T-helper 9 cell (primary cell): ENCODE measurements at regions not wholly inside any gene's neighbourhood (a gene's known extent, or its start where the extent isn't known, plus 50 kb on each side); places are given as distances from the start of the nearest gene placed in this dataset.
"Not testable (repeated sequence)": the region's sequence is repeated elsewhere in the genome, so short reads cannot be mapped to it uniquely, and the experiment has no call there.

Source experiments
- DNase-seq: peaks from one replicate; pipeline ENCODE4 v3.0.0-alpha.2; 2020

DNA sequence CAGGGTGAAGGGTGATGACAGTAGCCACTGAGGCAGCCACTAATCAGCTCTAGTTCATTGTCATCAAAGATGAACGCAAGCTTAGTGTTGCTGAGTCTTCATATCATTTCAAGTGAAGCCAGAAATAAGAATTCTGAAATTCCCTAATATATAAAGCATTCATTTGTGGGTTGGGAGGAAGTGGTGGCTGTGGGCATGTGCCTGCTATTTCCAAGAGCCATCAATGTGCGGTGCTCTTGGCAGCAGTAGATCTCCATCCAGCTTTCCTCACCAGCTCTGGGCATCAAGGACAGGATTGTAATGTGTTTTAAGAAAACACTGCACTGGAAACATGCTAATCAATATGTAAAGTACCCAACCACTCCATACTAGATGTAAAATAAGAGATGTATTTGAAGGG, 202.5 kb upstream of the AHR start:
- no peak for DNase-seq

DNA sequence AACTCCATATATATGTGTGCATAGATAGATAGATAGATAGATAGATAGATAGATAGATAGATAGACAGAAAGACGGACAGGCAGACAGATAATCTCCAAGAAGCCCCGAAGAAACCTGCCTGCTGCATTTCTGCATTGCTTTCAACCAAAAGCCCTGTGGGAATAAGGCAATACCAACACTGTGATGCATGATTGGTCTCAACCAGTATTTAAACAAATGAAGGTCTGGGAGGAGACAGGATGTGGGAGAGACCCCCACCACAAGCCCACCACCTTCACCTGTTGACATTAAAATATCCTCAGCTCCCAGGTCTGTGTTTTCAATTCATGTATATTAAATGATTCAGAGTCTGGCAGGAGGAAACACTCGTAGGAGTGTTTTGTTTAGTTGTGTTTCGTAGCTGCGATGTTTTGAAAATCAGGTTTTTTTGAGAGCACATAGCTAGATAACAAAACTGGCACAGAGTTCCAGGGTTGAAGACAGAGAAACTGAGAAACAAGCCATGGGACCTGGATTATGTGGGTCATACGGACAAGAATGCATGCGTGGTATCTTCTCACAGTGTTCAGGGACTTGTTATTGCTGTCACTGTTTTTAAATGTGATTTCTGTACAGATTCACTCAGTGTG, 200.7 kb upstream of the AHR start:
- no peak for DNase-seq

DNA sequence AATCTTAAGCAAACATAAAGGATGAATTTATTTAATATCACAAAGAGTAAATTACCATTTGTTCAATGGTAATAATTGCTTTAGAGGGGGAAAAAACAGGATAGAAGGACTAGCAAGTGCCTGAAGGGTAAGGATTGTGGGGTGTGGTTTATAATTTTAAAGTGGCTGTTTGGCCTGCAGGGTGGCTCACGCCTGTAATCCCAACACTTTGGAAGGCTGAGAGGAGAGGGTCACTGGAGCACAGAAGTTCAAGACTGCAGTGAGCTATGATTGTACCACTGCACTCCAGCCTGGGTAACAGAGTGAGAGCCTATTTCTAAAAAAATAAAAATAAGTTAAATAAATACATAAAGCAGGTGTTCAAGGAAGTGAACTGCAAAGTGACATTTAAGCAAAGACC, 199.9 kb upstream of the AHR start:
- no peak for DNase-seq

DNA sequence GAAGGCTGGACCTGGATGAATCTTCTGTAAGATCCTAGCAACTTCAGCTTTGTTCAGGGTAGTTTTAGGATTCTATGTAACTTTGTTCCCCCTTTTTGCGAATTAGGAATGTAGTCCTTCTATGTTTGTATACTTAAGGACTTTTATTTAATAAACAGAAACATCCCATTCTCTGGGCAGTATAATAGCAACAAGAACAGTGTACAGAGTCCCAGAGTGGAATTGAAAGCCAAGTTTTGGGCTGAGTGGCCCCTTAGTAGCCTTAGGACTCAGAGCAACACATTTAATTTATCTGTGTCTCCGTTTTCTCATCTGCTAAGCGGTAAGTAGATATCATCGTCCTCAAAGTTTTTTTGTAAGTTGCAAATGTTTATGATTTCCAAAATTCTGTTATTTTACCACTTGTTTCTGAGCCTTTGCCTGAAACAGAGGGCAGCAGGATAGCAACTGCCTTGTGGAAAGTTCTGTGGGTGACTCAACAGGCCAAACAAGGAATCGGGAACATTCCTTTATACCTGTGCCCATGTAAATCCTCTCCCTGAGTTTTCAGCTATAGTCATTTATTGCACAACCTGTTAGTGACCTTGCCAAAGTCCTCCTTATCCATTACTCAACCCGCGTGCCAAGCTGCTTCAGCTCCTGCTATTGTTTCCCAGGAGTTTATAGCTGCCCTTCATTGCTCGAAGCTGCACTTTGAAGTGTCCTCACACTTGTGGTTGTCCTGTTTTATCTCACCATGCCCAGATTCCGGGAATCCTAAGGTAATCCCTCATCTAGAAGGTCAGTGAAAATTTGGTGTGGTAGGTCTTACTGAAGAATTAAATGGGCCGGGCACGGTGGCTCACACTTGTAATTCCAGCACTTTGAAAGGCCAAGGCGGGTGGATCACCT, 199.1 kb upstream of the AHR start:
- DNase-seq, result no peak

DNA sequence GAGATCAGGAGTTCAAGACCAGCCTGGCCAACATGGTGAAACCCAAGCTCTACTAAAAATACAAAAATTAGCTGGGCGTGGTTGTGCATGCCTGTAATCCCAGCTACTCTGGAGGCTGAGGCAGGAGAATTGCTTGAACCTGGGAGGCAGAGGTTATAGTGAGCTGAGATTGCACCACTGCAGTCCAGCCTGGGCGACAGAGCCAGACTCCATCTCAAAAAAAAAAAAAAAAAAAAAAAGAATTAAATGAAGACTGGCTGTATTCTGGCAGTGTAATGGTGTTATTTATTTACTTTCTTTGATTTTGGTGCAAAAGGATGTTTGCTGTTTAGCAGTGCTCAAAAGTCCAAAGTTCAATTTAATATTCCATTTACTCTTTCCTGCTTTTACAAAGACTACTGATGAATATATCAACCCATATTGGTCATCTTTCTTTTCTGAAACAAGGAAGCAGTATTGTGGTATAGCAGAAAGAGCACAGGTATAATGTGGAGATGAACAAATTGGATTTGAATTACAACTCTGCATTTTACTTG, 198.4 kb upstream of the AHR start:
- not testable (repeated sequence) for DNase-seq

DNA sequence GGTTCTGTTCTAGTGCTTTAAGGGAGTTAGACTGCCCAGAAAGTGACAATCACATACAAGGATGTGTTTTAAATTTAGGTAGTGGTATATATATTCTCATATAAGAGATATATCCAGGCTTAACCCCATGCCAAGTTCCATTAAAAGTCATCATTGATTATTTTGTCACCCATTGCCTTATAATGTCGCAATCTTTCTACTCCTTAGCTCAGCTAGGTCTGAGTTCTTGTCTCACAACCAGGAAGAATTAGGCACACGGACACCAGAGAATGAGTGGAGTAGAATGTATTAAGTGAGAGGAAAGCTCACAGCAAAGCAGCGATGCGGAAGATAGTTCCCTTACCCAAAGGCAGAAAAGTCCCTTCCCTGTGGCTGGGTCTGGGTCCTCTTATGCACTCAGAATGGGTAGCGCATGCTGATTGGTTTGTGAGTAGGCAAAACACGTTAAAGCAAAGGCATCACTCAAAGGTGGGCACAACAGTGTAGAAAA, 197.2 kb upstream of the AHR start:
- DNase-seq, result no peak

DNA sequence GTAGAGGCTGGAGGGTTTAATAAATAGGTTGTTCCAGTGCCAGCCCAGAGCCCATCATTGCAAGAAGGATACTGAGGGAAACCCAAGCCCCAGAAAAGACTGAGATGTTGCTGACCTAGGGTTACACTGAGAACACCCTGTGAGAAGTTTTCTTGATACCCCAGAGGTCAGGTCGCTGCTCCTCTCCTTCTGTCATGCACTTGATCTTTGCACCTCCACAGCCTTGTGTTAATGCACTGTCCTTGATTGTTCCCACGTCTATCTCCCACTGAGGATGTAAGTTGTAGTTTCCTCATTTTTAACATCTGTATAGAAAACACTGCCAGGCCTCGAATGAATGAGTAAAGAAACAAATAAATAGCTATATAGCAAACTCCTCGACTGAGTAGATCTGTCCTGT, 195.3 kb upstream of the AHR start:
- DNase-seq, result no peak

DNA sequence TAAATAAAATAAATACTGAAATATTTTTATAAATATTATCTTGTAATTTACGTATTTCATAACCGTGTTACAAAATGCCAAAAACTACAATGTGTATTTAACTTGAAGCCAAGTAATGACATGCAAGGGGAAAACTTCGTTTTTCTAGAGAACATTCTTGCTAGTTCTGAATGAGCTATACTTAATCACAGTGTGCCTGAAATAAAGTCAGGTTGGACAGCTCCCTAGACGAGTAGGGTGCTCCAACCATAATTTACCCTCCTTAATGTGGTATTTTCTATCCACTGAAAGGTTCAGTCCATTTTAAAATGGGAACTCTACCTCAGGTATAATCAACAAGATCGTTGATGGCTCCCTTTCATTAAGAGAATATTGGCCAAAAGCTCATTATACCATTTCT, 194.5 kb upstream of the AHR start:
- no peak for DNase-seq

GRCh38 chr7:17104419-17104818, 194.0 kb upstream of the AHR start:
- DNase-seq, result no peak

DNA sequence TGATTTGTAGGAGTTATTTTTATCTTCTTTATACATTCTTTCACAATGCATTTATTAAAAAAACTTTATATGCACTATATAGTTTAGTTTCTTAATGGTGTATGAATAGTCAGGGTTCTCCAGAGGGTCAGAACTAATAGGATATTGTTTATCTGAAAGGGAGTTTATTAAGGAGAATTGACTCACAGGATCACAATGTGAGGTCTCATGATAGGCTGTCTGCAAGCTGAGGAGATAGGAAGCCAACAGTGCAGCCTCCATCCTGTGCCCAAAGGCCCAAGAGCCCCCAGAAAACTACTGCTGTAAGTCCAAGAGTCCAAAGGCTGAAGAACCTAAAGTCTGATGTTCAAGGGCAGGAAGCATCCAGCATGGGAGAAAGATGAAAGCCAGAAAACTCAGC, 192.8 kb upstream of the AHR start:
- DNase-seq, result no peak

DNA sequence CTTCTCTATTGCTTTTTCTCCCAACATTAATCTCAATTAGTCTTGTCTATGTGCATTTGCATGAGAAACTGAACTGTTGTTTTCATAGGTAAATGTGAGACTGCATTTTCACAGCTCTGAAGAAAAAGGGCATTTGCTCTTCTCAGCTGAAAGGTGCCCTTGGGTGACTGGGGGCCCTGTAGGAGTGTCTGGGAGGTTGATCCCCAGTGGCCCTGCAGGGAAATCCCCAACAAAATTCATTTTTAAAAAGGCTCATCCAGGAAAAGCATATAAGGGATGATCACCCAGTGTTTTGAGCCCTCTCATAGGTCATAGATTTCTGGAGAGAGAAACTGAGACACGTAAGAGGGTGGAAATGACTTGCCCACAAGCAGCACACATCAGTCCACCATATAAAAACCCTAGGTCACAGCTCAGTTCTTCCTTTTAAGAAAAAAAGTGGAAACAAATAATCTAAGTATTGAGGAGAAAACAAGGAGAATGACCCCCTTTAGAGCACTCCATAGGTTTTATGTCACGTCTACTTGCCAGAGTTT, 190.3 kb upstream of the AHR start:
- DNase-seq, result no peak

GRCh38 chr7:17109020-17109419, 189.4 kb upstream of the AHR start:
- no peak for DNase-seq

- not testable (repeated sequence) for DNase-seq
Measured at GRCh38 chr7:17113770-17114169, 184.7 kb upstream of the AHR start.

GRCh38 chr7:17118412-17118811, 180.0 kb upstream of the AHR start:
- no peak for DNase-seq

- no peak for DNase-seq
Measured at GRCh38 chr7:17120756-17121155, 177.7 kb upstream of the AHR start.

GRCh38 chr7:17121671-17122070, 176.8 kb upstream of the AHR start:
- DNase-seq, result no peak

DNA sequence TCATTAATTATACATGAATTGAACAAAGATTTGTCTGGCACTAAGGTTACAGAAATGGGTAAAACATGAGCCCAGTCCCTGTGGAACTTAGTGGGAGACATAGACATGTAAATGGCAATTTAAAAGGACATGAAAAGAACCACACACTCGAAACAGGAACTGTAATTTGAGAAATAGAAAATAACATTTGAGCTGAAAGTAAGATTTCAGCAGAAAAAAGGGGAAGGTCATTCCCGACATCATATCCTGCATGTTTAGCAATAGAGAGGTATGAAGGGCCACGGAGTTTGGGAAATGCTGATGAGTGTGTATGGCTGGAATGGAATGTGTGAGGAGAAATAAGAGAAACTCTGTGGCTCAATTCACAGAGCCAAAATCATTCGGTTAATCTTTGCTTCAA, 175.4 kb upstream of the AHR start:
- DNase-seq, result no peak

- DNase-seq, result no peak
Measured at GRCh38 chr7:17126413-17127268, 171.8 kb upstream of the AHR start.

- no peak for DNase-seq
Measured at GRCh38 chr7:17129218-17129617, 169.2 kb upstream of the AHR start.

GRCh38 chr7:17130281-17131059, 168.0 kb upstream of the AHR start:
- DNase-seq, result no peak

DNA sequence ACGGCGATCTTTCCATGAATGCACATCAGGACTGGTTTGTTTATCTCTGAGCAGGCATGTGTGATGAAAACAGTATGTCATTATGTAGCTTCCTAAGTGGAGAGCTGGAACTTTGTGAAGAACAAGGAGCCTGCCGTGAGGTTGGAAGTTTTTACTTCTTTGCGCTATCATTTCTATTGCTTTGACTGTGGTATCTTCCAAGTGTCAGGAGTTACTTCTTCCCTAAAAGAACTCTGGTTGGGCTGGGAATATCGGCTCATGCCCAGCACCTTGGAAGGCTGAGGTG, 167.4 kb upstream of the AHR start:
- no peak for DNase-seq

DNA sequence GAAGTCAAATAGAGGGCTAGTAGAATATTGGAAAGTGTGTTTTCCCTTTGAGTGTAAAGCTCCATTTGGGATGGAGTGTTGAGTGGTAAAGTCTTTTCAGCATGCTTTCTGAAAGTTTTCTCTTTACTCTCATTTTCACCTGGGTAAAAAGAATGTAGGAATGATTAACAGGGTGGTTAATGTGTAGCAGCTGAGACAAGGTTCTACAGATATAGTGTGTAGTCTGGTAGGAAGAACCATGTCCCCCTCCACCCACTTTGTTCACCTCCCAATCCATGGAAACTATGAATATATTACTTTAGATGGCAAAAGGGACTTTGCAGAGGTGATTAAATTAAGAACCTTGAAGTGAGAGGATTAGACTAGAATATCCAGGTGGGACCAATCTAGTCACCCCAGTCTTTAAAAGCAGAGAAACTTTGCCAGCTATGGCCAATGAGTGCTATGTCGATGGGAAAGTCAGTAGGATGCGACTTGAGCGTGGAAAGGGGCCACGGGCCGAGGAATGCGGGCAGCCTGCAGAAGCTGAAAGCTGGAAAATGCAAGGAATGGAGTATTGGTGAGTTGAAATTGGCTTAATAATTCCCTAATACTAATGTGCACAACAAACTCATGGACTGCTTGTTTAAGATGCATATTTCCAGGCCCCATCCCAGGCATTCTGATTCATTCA, 166.3 kb upstream of the AHR start:
- no peak for DNase-seq
